ENCODE measurements at regions not wholly inside any gene's neighbourhood (a gene's known extent, or its start where the extent isn't known, plus 50 kb on each side); places are given as distances from the start of the nearest gene placed in this dataset.
"Not testable (repeated sequence)": the region's sequence is repeated elsewhere in the genome, so short reads cannot be mapped to it uniquely, and the experiment has no call there.

DNA sequence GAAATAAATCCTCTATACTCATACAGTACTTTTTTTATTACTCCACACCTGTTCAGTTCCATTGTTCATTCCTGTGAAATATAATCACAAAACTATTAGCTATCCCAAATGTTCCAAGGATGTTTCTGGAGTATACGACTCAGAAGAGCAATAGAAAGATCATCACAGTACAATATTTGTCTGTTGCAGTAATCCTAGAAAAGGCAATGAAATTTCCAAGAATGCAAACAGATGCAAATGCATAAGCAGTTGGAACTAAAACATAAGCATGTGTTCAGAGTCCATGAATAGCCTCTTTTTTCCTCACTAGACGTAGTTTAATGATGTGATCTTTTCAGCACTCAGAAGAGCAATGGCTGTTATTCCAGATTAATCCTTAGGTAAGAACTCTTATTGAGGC is 55.2 kb downstream of the RTL3 start:
- DNase-seq (ENCODE audit: low spot score): no peak

DNA sequence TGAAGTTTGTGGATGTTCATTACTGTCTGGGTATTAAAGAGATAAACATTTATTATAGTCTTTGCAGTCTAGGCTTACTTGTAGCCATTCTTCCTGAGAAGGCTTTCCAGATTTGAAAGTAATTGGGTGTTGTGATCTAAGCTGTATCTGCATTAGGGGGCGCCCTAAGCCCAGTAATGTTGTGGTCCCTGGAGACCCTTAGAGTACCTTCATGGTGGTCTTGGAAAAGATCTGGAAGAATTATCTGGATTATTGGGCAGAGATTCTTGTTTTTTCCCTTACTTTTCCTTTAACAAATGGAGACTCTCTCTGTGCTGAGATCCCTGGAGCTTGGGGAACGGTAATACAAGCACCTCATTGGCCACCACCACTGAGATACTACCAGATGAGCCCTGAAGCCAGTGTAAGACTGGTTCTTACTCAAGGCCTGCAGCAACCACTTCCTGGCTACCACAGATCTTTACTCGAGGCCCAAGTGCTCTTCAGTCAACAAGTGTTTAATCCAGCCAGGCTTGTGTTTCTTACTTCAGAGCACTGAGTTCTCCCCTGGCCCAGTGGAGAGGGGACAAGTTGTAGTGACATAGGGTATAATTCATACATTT is 63.1 kb downstream of the RTL3 start:
- DNase-seq (ENCODE audit: low spot score): peak; percentile 37

DNA sequence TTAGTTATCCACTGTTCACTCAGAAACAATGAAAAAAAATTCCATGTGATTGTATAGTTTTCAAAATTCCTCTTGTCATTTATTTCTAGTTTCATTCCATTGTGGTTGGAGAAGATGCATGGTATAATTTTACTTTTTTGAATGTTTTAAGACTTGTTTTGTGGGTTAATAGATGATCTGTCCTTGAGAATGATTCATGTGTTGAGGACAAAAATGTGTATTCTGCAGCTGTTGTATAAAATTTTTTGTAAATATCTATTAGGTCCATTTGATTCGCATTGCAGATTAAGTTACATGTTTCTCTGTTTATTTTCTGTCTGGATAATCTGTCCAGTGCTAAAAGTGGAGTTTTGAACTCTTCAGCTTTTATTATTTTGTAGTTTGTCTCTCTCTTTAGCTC is 65.4 kb downstream of the RTL3 start:
- DNase-seq (ENCODE audit: low spot score): no peak

- DNase-seq (ENCODE audit: low spot score): no peak
Observed at GRCh38 chrX:78592030-78592429, 67.1 kb downstream of the RTL3 start.

- no peak for DNase-seq (ENCODE audit: low spot score)
Observed at GRCh38 chrX:78574306-78574705, 84.8 kb downstream of the RTL3 start.

DNA sequence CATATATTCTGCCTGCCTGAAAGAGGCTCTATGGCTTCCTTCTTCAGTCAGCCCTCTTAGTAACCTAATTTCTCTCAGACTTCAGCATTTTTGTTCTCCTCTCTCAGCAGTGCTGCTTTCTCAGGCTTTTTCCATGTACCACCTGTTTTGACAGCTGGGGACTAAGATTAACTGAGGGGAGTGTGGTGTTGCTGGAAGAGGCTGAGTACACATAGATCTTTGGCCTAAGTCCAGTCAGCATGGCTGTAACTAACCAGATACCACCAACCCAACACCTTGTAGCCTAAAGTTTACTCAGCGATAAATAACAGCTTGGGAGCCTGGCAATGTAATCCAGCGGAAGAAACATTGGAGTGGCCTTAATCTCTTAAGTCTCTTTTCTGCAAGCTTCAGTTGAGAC is 85.5 kb downstream of the RTL3 start:
- DNase-seq (ENCODE audit: low spot score): no peak

- DNase-seq (ENCODE audit: low spot score): no peak
Observed at GRCh38 chrX:78571849-78572248, 87.3 kb downstream of the RTL3 start.

GRCh38 chrX:78555401-78555980 is 103.6 kb downstream of the RTL3 start:
- peak; percentile 39 for DNase-seq (ENCODE audit: low spot score)

DNA sequence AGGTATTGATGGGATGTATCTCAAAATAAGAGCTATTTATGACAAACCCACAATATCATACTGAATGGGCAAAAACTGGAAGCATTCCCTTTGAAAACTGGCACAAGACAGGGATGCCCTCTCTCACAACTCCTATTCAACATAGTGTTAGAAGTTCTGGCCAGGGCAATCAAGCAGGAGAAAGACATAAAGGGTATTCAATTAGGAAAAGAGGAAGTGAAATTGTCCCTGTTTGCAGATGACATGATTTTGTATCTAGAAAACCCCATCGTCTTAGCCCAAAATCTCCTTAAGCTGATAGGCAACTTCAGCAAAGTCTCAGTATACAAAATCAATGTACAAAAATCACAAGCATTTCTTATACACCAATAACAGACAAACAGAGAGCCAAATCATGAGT is 106.5 kb downstream of the RTL3 start:
- DNase-seq (ENCODE audit: low spot score): not testable (repeated sequence)

DNA sequence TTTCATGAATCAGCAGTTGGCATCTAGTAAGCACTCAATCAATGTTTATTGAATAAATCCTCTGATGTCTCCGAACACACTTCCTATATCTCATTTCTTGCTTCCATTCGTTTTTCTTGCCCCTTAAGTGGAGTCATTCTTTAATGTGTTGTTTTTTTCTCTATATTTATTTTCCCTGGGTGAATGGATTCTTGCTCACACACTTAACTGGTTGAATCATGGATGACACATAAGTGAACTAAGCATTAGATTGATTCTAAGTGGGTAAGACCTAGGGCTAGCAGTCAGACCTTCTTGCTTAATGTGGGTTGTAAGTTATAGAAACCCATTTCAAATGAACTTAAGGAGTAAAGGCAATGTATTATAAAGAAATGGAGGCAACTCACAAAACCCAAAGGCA is 111.1 kb downstream of the RTL3 start:
- no peak for DNase-seq (ENCODE audit: low spot score)

DNA sequence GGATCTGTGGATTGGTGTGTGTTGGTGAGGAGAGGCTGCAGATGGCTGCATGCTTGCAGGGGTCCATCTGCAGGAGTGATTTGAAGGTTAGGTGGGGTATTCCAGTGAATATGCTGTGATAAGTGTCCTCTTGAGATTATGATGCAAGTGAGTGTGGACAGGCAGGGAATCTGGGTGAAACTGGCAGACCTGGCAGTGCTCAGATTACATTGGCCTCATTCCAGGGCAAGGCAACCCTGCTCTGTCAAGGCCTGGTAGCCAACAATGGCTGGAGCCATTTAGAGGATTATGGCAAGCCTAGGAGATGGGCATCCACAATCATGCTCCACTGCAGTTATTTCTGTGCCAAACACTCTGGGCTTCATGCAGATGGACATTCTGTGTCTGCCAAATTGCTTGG is 113.9 kb downstream of the RTL3 start:
- DNase-seq (ENCODE audit: low spot score): no peak

- DNase-seq (ENCODE audit: low spot score): no peak
Observed at GRCh38 chrX:78543281-78543680, 115.8 kb downstream of the RTL3 start.

- no peak for DNase-seq (ENCODE audit: low spot score)
Observed at GRCh38 chrX:78540171-78540570, 119.0 kb downstream of the RTL3 start.

DNA sequence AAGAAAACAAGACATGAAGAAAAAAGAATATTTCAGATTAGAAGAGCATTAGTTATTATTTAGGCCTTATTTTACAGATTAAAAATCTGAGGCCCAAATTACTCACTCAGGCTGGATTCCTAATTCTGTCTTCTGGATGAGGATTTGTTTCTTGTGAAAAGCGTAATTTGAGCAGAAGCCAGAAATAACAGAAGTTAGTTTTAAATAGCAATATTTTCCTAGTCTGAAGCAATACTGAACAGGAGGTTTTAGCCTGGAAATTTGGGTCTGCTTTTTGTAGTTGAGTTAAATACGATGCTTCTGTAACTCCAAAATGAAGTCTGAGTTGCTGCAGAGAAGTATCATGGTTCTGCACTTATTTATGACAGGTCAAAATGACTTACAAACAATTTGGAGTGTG is 124.9 kb downstream of the RTL3 start:
- DNase-seq (ENCODE audit: low spot score): no peak

GRCh38 chrX:78532363-78532762 is 126.8 kb downstream of the RTL3 start:
- DNase-seq (ENCODE audit: low spot score): no peak

DNA sequence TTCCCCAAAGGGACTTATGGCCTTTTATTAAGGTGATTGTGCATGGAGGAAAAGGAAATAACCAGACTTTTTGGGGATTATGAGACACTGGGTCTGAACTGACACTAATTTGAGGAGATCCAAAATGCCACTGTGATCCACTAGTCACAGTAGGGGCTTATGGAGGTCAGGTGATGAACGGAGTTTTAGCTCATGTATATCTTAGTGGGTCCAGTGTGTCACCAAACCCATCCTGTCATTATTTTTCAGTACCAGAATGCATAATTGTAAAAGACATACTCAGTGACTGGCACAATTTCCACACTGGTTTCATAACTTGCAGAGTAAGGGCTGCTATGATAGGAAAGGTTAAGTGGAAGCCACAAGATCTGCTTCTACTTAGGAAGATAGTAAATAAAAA is 131.3 kb downstream of the RTL3 start:
- no peak for DNase-seq (ENCODE audit: low spot score)

GRCh38 chrX:78527263-78527662 is 131.9 kb downstream of the RTL3 start:
- no peak for DNase-seq (ENCODE audit: low spot score)

DNA sequence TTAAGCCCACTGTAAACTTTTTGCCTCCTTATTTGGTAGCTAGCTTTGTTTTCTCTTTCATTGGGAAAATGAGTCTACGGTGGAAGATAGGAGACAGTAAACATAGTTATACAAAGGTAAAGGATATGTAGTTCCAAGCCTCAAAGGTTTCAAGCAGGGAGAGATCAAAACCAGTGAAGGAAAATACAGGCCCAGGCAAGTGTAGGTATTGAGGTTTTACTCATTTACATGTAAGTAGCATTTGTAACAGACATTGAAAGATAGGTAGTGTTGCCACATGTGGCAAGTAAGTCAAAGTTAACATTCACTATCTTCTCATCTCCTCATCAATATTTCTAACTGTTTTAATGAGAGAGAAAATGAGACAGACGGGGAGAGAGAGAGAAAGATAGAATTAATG is 136.5 kb downstream of the RTL3 start:
- DNase-seq (ENCODE audit: low spot score): no peak

DNA sequence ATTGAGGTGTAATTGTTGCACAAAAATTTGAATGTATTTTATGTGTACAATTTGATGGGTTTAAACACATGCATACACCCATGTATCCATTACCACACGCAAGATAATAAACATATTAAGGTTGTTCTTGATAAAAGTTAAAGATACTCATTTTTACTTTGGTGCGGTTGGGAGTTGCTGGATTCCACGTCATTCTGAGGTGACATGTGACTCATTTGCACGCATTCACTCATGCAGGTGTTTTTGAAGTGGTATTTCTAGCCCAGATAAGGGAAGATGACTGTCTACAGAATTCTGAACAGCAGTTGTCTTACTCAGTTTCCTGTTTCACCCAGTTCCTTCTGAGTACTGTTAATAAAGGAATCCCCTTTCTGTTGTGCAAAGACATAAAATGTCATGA is 142.0 kb downstream of the RTL3 start:
- no peak for DNase-seq (ENCODE audit: low spot score)

DNA sequence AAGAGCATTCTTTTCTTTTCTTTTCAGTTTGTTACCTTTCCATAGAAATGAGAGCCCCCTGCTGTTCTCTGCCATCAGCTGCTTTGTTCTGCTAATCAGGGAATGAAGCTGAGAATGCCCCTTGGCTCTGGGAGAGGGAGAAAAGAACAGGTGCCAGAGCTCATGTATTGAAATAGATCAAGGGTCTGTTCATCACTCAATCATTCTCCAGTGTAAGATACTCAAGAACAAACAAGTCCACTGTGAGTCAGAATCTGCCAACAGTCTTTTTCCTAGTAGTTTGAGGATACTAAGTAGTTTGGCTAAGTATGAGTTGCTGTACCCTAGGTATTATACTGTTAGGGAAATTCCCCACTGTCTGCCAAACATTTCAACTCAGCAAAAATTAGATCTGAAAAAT is 144.3 kb downstream of the RTL3 start:
- no peak for DNase-seq (ENCODE audit: low spot score)

DNA sequence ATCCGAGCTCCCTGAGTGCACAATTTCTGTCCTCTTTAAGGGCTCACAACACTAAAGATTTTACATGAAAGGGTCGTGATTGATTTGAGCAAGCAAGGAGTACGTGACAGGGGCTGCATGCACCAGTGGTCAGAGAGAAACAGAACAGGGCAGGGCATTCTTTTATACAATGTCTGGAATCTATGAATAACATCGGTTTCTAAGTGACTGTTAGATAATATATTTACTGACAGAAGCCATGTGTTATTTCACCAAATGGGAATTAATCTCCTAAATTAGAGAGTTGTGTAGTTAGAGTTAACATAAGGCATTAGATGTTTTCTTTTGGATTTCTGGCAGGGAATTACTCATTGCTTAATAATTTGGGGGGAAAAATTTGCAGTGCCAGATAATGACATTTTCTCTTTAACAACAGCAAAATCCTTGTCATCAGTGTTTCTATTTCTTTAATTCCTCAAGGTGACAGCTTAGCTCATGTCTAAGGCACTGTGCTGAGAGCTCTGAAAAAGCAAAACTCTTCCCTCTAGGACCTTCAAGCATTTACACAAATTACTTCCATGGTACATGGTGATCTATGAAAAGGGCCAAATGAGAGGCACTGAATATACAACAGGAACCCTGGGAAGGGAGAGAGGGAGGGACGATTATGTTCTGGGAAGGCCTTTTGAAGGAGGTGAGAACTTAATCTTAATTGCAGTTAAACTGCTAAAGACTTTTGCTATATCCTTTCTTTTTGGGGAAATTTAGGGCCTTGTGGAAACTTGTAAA is 145.0 kb downstream of the RTL3 start:
- no peak for DNase-seq (ENCODE audit: low spot score)

DNA sequence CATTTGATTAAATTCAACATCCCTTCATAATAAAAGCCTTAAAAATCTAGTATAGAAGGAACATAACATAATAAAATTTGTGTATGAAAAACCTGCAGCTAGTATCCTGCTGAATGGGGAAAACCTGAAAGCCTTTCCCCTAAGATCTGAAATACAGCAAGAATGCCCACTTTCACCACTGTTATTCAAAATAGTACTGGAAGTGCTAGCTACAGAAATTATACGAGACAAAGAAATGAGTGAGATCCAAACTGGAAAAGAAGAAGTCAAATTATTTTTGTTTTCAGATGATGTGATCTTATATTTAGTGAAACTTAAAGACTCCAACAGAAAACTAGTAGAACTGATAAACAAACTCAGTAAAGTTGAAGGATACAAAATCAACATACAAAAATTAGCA is 152.9 kb downstream of the RTL3 start:
- no peak for DNase-seq (ENCODE audit: low spot score)

- no peak for DNase-seq (ENCODE audit: low spot score)
Observed at GRCh38 chrX:78496483-78496882, 162.6 kb downstream of the RTL3 start.

DNA sequence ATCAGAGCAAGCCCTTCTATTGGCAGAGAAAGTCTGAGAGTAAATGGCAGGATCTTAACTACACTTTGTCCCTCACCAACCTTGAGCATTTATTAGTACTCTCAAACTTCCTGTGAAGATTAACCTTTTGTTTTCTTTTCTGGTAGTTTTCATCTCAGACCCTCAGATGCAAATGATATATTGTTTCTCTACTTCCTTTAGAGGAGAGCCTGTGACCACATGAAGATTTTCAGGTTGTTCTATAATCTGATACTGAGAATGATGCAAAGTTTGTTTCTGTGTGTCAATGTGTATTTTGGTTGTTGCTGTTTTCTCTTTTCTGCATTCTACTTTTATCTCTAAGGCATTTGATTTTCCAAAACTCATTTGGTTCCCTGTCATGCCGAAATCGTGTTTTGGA is 165.8 kb upstream of the CYSLTR1 start:
- no peak for DNase-seq (ENCODE audit: low spot score)

Measured in NAMALWA (cell line).